Keratinocyte (primary cell): ENCODE measurements at regions not wholly inside any gene's neighbourhood (a gene's known extent, or its start where the extent isn't known, plus 50 kb on each side); places are given as distances from the start of the nearest gene placed in this dataset.

Experiments
- DNase-seq: peaks from one replicate; pipeline ENCODE4 v3.0.0-alpha.2; 2011; ENCODE audit warnings: low read depth, missing footprints, low spot score
- FAIRE-seq: peaks from 2 replicates; lab custom pipeline; 2011; peaks lifted over from hg19 to GRCh38; lab: Jason Lieb, UNC
- H2AFZ ChIP-seq: 2 replicates; pipeline ENCODE4 v1.6.0; 2012; ENCODE audit warnings: low read length, control low read depth, inconsistent platforms; ENCODE audit not compliant: control insufficient read depth
- H3K27ac ChIP-seq: 2 replicates; pipeline ENCODE4 v1.5.1; 2011; ENCODE audit warnings: low read length; ENCODE audit not compliant: control insufficient read depth, insufficient read depth
- H3K27me3 ChIP-seq: 3 replicates; pipeline ENCODE4 v1.6.0; 2011; ENCODE audit warnings: low read length; ENCODE audit not compliant: control insufficient read depth, insufficient read depth; ENCODE audit errors: extremely low read depth
- H3K36me3 ChIP-seq, 2 experiments: 2 replicates in 1 of 2; 3 replicates in 1 of 2; pipeline ENCODE4 v1.5.1; 2011; ENCODE audit warnings: low read length in 2 of 2, mild to moderate bottlenecking in 1 of 2; ENCODE audit not compliant: control insufficient read depth in 2 of 2, insufficient read depth in 2 of 2; ENCODE audit errors: extremely low read depth in 1 of 2
- H3K4me1 ChIP-seq: 3 replicates; pipeline ENCODE4 v1.5.1; 2011; ENCODE audit warnings: low read length; ENCODE audit not compliant: control insufficient read depth, insufficient read depth; ENCODE audit errors: extremely low read depth
- H3K4me2 ChIP-seq: 3 replicates; pipeline ENCODE4 v1.6.0; 2011; ENCODE audit warnings: low read depth, low read length; ENCODE audit not compliant: control insufficient read depth, insufficient read depth; ENCODE audit errors: extremely low read depth
- H3K4me3 ChIP-seq, 3 experiments: fragments of 200-600 bp in 1 of 3; sonication (generic) in 1 of 3; 2 replicates in 2 of 3; 3 replicates in 1 of 3; pipeline ENCODE4 v1.5.1; 2011 to 2016; ENCODE audit warnings: low read length in 3 of 3, mild to moderate bottlenecking in 3 of 3, control low read depth in 2 of 3, inconsistent platforms in 1 of 3, low read depth in 1 of 3, mixed read lengths in 1 of 3, mixed run types in 1 of 3, moderate library complexity in 1 of 3; ENCODE audit not compliant: control insufficient read depth in 2 of 3, insufficient read depth in 2 of 3; ENCODE audit errors: extremely low read depth in 1 of 3
- H3K79me2 ChIP-seq: 2 replicates; pipeline ENCODE4 v1.6.0; 2012; ENCODE audit warnings: low read length; ENCODE audit not compliant: control insufficient read depth, insufficient read depth
- H3K9ac ChIP-seq: 3 replicates; pipeline ENCODE4 v1.6.0; 2011; ENCODE audit warnings: low read length; ENCODE audit not compliant: control insufficient read depth, insufficient read depth; ENCODE audit errors: extremely low read depth
- H3K9me1 ChIP-seq: 3 replicates; pipeline ENCODE4 v1.6.0; 2011; ENCODE audit warnings: low read length; ENCODE audit not compliant: control insufficient read depth, insufficient read depth; ENCODE audit errors: extremely low read depth
- H3K9me3 ChIP-seq: 2 replicates; pipeline ENCODE4 v1.5.1; 2012; ENCODE audit warnings: low read depth, low read length; ENCODE audit not compliant: control insufficient read depth
- H4K20me1 ChIP-seq: 3 replicates; pipeline ENCODE4 v1.6.0; 2011; ENCODE audit warnings: low read length; ENCODE audit not compliant: control insufficient read depth, insufficient read depth; ENCODE audit errors: extremely low read depth
- CTCF ChIP-seq, 3 experiments: IDR thresholded peaks in 1 of 3; conservative IDR thresholded peaks in 1 of 3; optimal IDR thresholded peaks in 1 of 3; 2 replicates in 2 of 3; 3 replicates in 1 of 3; pipeline versions ENCODE3 to v1.5.1; 2011; ENCODE audit warnings: low read length in 3 of 3, mild to moderate bottlenecking in 3 of 3, moderate library complexity in 2 of 3, control low read depth in 1 of 3, inconsistent platforms in 1 of 3; ENCODE audit not compliant: insufficient read depth in 2 of 3; ENCODE audit errors: extremely low read depth in 1 of 3
- EZH2 ChIP-seq: IDR thresholded peaks from one replicate; pipeline ENCODE4 v1.6.1; 2012; ENCODE audit warnings: inconsistent platforms, mild to moderate bottlenecking, low read length, moderate library complexity
- dilution Hi-C: fragments of 300-500 bp; cut with MboI; formaldehyde crosslinking; loops from one replicate; pipeline ENCODE4 v1.7.0; 2020; ENCODE audit warnings: low sequenced_read_pairs; ENCODE audit not compliant: extremely low pct_ligation_motif_present

DNA sequence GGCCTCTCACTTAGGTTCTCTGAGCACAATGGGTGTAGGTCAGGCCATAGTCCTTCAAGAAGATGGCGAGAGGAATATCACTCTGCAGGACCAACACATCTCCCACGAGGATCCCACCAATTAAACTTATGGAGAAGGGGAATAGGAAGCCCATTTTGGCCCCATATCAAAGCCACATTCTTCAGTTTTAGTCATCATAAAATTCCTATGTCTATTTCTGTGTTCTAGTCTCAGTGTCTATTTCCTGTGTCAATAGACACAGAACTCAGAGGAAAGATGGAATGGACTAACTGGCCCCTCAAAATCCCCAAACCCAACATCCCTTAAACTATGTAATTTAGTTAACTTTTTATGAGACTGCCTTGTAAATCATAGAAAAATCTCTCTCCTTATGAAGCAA, 216.8 kb downstream of the HACE1 start:
- no peak for DNase-seq
- no peak overlapping the region for H2AFZ ChIP-seq
- no peak overlapping the region for H3K4me3 ChIP-seq
- dilution Hi-C loops, result no loop called here
- FAIRE-seq, result no peak
- no peaks in the 10 kb centered on the region for H4K20me1 ChIP-seq
- no peaks in the 10 kb centered on the region for H3K9me1 ChIP-seq
- no peak overlapping the region for H3K4me2 ChIP-seq
- H3K9ac ChIP-seq, result no peak overlapping the region
- H3K27me3 ChIP-seq, result no peaks in the 10 kb centered on the region
- H3K36me3 ChIP-seq, result no peaks in the 10 kb centered on the region
- TF ChIP-seq CTCF (optimal IDR thresholded peaks at IDR 0.05 in 1 of 3, IDR thresholded peaks at IDR 0.05 in 1 of 3, conservative IDR thresholded peaks at IDR 0.05 in 1 of 3; ENCODE audit: extremely low read depth in 1 of 3, insufficient read depth in 2 of 3, low read length in 3 of 3) (no peak), EZH2 (no peak)
- no peaks in the 10 kb centered on the region for H3K79me2 ChIP-seq
- H3K27ac ChIP-seq, result no peak overlapping the region
- no peaks in the 10 kb centered on the region for H3K9me3 ChIP-seq
- peaks cover 10% of the 10 kb centered on the region for H3K4me1 ChIP-seq

DNA sequence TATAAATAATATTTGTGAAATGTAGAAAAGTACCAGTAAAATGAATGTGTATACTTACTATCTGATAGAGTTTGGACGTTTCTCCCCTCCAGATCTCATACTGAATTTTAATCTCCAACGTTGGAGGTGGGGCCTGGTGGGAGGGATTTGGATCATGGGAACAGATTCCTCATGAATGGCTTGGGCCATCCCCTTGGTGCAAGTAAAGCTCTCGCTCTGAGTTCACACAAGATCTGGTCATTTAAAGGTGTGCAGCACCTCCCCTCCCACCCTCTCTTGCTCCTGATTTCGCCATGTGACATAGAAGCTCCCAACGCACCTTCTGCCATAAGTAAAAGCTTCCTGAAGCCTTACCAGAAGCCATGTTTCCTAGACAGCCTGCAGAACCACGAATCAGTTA, 219.0 kb downstream of the HACE1 start:
- no peaks in the 10 kb centered on the region for H3K79me2 ChIP-seq
- H3K4me1 ChIP-seq, result peaks cover 10% of the 10 kb centered on the region
- H3K27me3 ChIP-seq, result no peaks in the 10 kb centered on the region
- FAIRE-seq, result no peak
- no peak overlapping the region for H3K4me3 ChIP-seq
- no peak for TF ChIP-seq CTCF (optimal IDR thresholded peaks at IDR 0.05 in 1 of 3, IDR thresholded peaks at IDR 0.05 in 1 of 3, conservative IDR thresholded peaks at IDR 0.05 in 1 of 3; ENCODE audit: extremely low read depth in 1 of 3, insufficient read depth in 2 of 3, low read length in 3 of 3)
- no peak for TF ChIP-seq EZH2
- DNase-seq, result no peak
- no peaks in the 10 kb centered on the region for H4K20me1 ChIP-seq
- H3K4me2 ChIP-seq, result no peak overlapping the region
- no peak overlapping the region for H3K9ac ChIP-seq
- dilution Hi-C loops, result no loop called here
- H3K9me3 ChIP-seq, result no peaks in the 10 kb centered on the region
- H3K36me3 ChIP-seq, result no peaks in the 10 kb centered on the region
- H3K9me1 ChIP-seq, result no peaks in the 10 kb centered on the region
- H2AFZ ChIP-seq, result no peak overlapping the region
- H3K27ac ChIP-seq, result no peak overlapping the region
